ENCODE measurements at regions not wholly inside any gene's neighbourhood (a gene's known extent, or its start where the extent isn't known, plus 50 kb on each side); places are given as distances from the start of the nearest gene placed in this dataset.
"Not testable (repeated sequence)": the region's sequence is repeated elsewhere in the genome, so short reads cannot be mapped to it uniquely, and the experiment has no call there.

DNA sequence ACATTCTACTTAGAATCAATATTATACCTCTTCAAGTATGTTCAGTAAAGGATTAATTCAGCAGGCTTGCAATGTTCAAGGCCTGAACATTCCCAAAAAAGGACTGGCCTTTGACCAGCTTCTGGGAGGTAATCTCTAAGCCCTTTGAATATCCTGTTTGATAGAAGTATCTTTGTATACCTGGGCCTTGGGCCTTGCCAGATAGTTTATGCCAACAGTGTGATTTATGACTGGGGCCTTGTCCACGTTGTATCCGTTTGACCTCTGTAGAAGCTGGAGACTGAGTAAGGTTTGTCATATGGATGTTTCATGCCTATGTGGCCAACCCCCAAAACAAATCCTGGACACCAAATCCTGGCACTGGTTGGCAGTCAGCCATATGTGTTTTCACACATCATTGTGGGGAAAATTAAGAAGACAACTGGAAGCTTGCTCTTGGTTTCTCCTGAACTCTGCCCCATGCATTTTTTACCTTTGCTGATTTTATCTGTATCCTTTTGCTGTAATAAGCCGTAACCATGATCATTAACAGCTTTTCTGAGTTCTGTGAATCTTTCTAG, 92.1 kb downstream of the RMI1 start:
- Histone ChIP-seq H3K9ac (ENCODE audit: low read length) (no peak overlapping the region), H2BK12ac (ENCODE audit: low read length in 2 of 2) (no peak overlapping the region), H2BK120ac (ENCODE audit: low read depth, low read length) (no peak overlapping the region), H3K9me3 (ENCODE audit: control insufficient read depth, low read length) (no peaks in the 10 kb centered on the region), H3K4me3 (ENCODE audit: insufficient read depth in 1 of 2, low read depth in 1 of 2, low read length in 2 of 2) (no peak overlapping the region), H3K36me3 (ENCODE audit: control insufficient read depth in 1 of 2, insufficient read depth in 2 of 2, low read depth in 1 of 2, low read length in 2 of 2) (no peaks in the 10 kb centered on the region), H3K18ac (ENCODE audit: low read depth in 1 of 2, low read length in 2 of 2) (no peak overlapping the region), H3K27ac (ENCODE audit: low read length, poor library complexity, severe bottlenecking) (no peak overlapping the region), H2BK15ac (ENCODE audit: low read depth, poor library complexity, severe bottlenecking) (no peak overlapping the region), H3K79me1 (replicated peaks; ENCODE audit: low read length, poor library complexity, severe bottlenecking) (no peaks in the 10 kb centered on the region), H3K4me2 (ENCODE audit: low read length, poor library complexity, severe bottlenecking) (no peak overlapping the region), H4K91ac (ENCODE audit: low read length) (no peak overlapping the region), H2BK5ac (ENCODE audit: low read depth, low read length, poor library complexity, severe bottlenecking) (no peak overlapping the region), H4K8ac (ENCODE audit: low read length) (no peak overlapping the region), H3K23ac (ENCODE audit: low read length in 2 of 2) (no peak overlapping the region), H3K4ac (ENCODE audit: low read depth in 1 of 2, low read length in 2 of 2) (no peak overlapping the region), H3K4me1 (ENCODE audit: control insufficient read depth, insufficient read depth, low read depth, low read length) (no peaks in the 10 kb centered on the region), H3K27me3 (ENCODE audit: control insufficient read depth in 1 of 2, insufficient read depth in 1 of 2, low read length in 2 of 2) (no peaks in the 10 kb centered on the region), H2AFZ (ENCODE audit: low read depth, low read length) (no peak overlapping the region), H2AK5ac (ENCODE audit: low read length, severe bottlenecking) (no peak overlapping the region), H3K14ac (ENCODE audit: low read length in 2 of 2) (no peak overlapping the region)
- WGBS = 83% methylated on average over 3 of the region's 3 CpGs
- no peak for DNase-seq

DNA sequence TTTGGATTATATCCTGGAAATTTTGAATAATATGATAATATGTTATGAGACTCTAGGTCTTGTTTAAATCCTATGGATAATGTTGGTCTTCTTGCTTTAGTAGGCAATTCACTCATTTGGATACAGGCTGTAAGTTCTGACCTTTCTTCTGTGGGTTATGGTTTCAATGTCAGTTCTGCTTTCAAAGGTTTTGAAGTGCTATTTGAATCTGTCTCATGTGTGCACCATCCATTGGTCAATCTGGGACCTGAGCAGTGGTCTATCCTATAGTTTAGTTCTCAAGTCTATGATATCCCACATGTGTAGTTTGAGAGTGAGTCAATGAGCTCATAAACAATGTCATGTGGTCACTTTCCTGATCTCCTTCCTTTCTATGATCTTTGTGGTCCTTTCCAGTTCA, 94.4 kb downstream of the RMI1 start:
- Histone ChIP-seq H3K14ac (ENCODE audit: low read length in 2 of 2) (no peak overlapping the region), H2BK15ac (ENCODE audit: low read depth, poor library complexity, severe bottlenecking) (no peak overlapping the region), H2BK12ac (ENCODE audit: low read length in 2 of 2) (no peak overlapping the region), H3K9ac (ENCODE audit: low read length) (no peak overlapping the region), H3K36me3 (ENCODE audit: control insufficient read depth in 1 of 2, insufficient read depth in 2 of 2, low read depth in 1 of 2, low read length in 2 of 2) (no peaks in the 10 kb centered on the region), H3K79me1 (replicated peaks; ENCODE audit: low read length, poor library complexity, severe bottlenecking) (no peaks in the 10 kb centered on the region), H3K27ac (ENCODE audit: low read length, poor library complexity, severe bottlenecking) (no peak overlapping the region), H3K9me3 (ENCODE audit: control insufficient read depth, low read length) (no peaks in the 10 kb centered on the region), H3K4me2 (ENCODE audit: low read length, poor library complexity, severe bottlenecking) (no peak overlapping the region), H3K4me3 (ENCODE audit: insufficient read depth in 1 of 2, low read depth in 1 of 2, low read length in 2 of 2) (no peak overlapping the region), H3K23ac (ENCODE audit: low read length in 2 of 2) (no peak overlapping the region), H4K91ac (ENCODE audit: low read length) (no peak overlapping the region), H2AK5ac (ENCODE audit: low read length, severe bottlenecking) (no peak overlapping the region), H2BK120ac (ENCODE audit: low read depth, low read length) (no peak overlapping the region), H3K27me3 (ENCODE audit: control insufficient read depth in 1 of 2, insufficient read depth in 1 of 2, low read length in 2 of 2) (peaks cover 0 to 6% of the 10 kb centered on the region in 2 experiments), H3K4me1 (ENCODE audit: control insufficient read depth, insufficient read depth, low read depth, low read length) (no peaks in the 10 kb centered on the region), H3K4ac (ENCODE audit: low read depth in 1 of 2, low read length in 2 of 2) (no peak overlapping the region), H2BK5ac (ENCODE audit: low read depth, low read length, poor library complexity, severe bottlenecking) (no peak overlapping the region), H3K18ac (ENCODE audit: low read depth in 1 of 2, low read length in 2 of 2) (no peak overlapping the region), H2AFZ (ENCODE audit: low read depth, low read length) (no peak overlapping the region), H4K8ac (ENCODE audit: low read length) (no peak overlapping the region)
- DNase-seq = no peak

DNA sequence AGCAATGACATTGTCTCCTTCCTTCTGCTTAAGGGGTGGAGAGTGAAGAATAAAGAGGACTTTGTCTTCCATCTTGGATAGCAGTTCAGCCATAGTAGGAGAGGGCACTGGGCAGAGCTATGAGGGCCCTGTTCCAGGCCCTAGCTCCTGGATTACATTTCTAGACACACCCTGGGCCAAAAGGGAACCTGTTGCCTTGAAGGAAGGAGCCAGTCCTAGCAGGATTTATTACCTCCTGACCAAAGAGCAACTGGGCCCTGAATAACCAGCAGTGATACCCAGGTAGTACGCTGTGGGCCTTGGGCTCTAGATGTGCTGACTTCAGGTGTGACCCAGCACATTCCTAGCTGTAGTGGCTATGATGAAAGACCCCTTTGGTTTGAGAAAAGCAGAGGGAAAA, 95.8 kb downstream of the RMI1 start:
- no peak overlapping the region for H3K4me3 ChIP-seq (ENCODE audit: insufficient read depth in 1 of 2, low read depth in 1 of 2, low read length in 2 of 2)
- H3K14ac ChIP-seq (ENCODE audit: low read length in 2 of 2) = no peak overlapping the region
- H3K4me2 ChIP-seq (ENCODE audit: low read length, poor library complexity, severe bottlenecking) = no peak overlapping the region
- no peak overlapping the region for H2BK120ac ChIP-seq (ENCODE audit: low read depth, low read length)
- no peak overlapping the region for H4K8ac ChIP-seq (ENCODE audit: low read length)
- no peaks in the 10 kb centered on the region for H3K9me3 ChIP-seq (ENCODE audit: control insufficient read depth, low read length)
- no peak overlapping the region for H2BK12ac ChIP-seq (ENCODE audit: low read length in 2 of 2)
- H3K79me1 ChIP-seq (replicated peaks; ENCODE audit: low read length, poor library complexity, severe bottlenecking) = no peaks in the 10 kb centered on the region
- H3K23ac ChIP-seq (ENCODE audit: low read length in 2 of 2) = no peak overlapping the region
- H2BK15ac ChIP-seq (ENCODE audit: low read depth, poor library complexity, severe bottlenecking) = no peak overlapping the region
- no peak overlapping the region for H3K9ac ChIP-seq (ENCODE audit: low read length)
- no peak overlapping the region for H4K91ac ChIP-seq (ENCODE audit: low read length)
- no peaks in the 10 kb centered on the region for H3K36me3 ChIP-seq (ENCODE audit: control insufficient read depth in 1 of 2, insufficient read depth in 2 of 2, low read depth in 1 of 2, low read length in 2 of 2)
- H3K27me3 ChIP-seq (ENCODE audit: control insufficient read depth in 1 of 2, insufficient read depth in 1 of 2, low read length in 2 of 2) = peaks cover 0 to 11% of the 10 kb centered on the region in 2 experiments
- H2AK5ac ChIP-seq (ENCODE audit: low read length, severe bottlenecking) = no peak overlapping the region
- H3K18ac ChIP-seq (ENCODE audit: low read depth in 1 of 2, low read length in 2 of 2) = no peak overlapping the region
- H2BK5ac ChIP-seq (ENCODE audit: low read depth, low read length, poor library complexity, severe bottlenecking) = no peak overlapping the region
- H2AFZ ChIP-seq (ENCODE audit: low read depth, low read length) = no peak overlapping the region
- 89% methylated on average over 1 of the region's 1 CpG for WGBS
- H3K27ac ChIP-seq (ENCODE audit: low read length, poor library complexity, severe bottlenecking) = no peak overlapping the region
- H3K4ac ChIP-seq (ENCODE audit: low read depth in 1 of 2, low read length in 2 of 2) = no peak overlapping the region
- H3K4me1 ChIP-seq (ENCODE audit: control insufficient read depth, insufficient read depth, low read depth, low read length) = no peaks in the 10 kb centered on the region
- DNase-seq = no peak

DNA sequence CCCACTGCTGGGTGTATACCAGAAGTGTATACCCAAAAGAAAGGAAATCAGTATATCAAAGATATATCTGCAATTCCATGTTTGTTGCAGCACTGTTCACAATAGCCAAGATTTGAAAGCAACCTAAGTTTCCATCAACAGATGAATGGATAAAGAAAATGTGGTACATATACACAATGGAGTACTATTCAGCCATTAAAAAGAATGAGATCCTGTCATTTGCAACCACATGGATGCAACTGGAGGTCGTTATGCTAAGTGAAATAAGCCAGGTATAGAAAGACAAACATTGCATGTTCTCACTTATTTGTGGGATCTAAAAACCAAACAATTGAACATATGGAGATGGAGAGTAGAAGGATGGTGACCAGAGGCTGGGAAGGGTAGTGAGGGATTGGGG, 97.2 kb downstream of the RMI1 start:
- not testable (repeated sequence) for H4K91ac ChIP-seq (ENCODE audit: low read length); H2BK5ac ChIP-seq (ENCODE audit: low read depth, low read length, poor library complexity, severe bottlenecking); H3K14ac ChIP-seq (ENCODE audit: low read length in 2 of 2); DNase-seq; H3K9ac ChIP-seq (ENCODE audit: low read length); H3K36me3 ChIP-seq (ENCODE audit: control insufficient read depth in 1 of 2, insufficient read depth in 2 of 2, low read depth in 1 of 2, low read length in 2 of 2); H3K4me1 ChIP-seq (ENCODE audit: control insufficient read depth, insufficient read depth, low read depth, low read length); H4K8ac ChIP-seq (ENCODE audit: low read length); H3K79me1 ChIP-seq (replicated peaks; ENCODE audit: low read length, poor library complexity, severe bottlenecking); H3K4ac ChIP-seq (ENCODE audit: low read depth in 1 of 2, low read length in 2 of 2); H3K27ac ChIP-seq (ENCODE audit: low read length, poor library complexity, severe bottlenecking); H2AK5ac ChIP-seq (ENCODE audit: low read length, severe bottlenecking); H2AFZ ChIP-seq (ENCODE audit: low read depth, low read length); H3K4me3 ChIP-seq (ENCODE audit: insufficient read depth in 1 of 2, low read depth in 1 of 2, low read length in 2 of 2); H2BK120ac ChIP-seq (ENCODE audit: low read depth, low read length); H3K9me3 ChIP-seq (ENCODE audit: control insufficient read depth, low read length); H2BK12ac ChIP-seq (ENCODE audit: low read length in 2 of 2); H3K23ac ChIP-seq (ENCODE audit: low read length in 2 of 2); H2BK15ac ChIP-seq (ENCODE audit: low read depth, poor library complexity, severe bottlenecking); H3K4me2 ChIP-seq (ENCODE audit: low read length, poor library complexity, severe bottlenecking); H3K18ac ChIP-seq (ENCODE audit: low read depth in 1 of 2, low read length in 2 of 2)
- H3K27me3 ChIP-seq (ENCODE audit: control insufficient read depth in 1 of 2, insufficient read depth in 1 of 2, low read length in 2 of 2) = peaks cover 0 to 11% of the 10 kb centered on the region in 2 experiments
- WGBS = 25% methylated on average over 1 of the region's 1 CpG
